Stomach (tissue), 4 donors: ENCODE measurements at regions not wholly inside any gene's neighbourhood (a gene's known extent, or its start where the extent isn't known, plus 50 kb on each side); places are given as distances from the start of the nearest gene placed in this dataset.

Experiments used
- POLR2A ChIP-seq, 4 donors: fragments of 450-650 bp; IDR thresholded peaks; one replicate each; pipeline ENCODE4 v1.6.1; 2016; ENCODE audit warnings: antibody characterized with exemption in 4 of 4, control low read depth in 2 of 4, mild to moderate bottlenecking in 1 of 4, moderate library complexity in 1 of 4
- POLR2AphosphoS5 ChIP-seq, 3 donors: sonication (generic); formaldehyde crosslinking; IDR thresholded peaks; one replicate each; pipeline ENCODE4 v1.6.1; 2016; ENCODE audit warnings: antibody characterized with exemption in 3 of 3
- TF ChIP-seq, protein P1 (sequence below), 7 experiments: fragments of 450-650 bp in 4 of 7; fragments of 200-600 bp in 3 of 7; sonication (generic) in 3 of 7; IDR thresholded peaks; one replicate each; pipeline ENCODE4 v1.5.1; 2016 to 2019; ENCODE audit warnings: antibody characterized with exemption in 7 of 7, control low read depth in 2 of 7, mild to moderate bottlenecking in 1 of 7

DNA sequence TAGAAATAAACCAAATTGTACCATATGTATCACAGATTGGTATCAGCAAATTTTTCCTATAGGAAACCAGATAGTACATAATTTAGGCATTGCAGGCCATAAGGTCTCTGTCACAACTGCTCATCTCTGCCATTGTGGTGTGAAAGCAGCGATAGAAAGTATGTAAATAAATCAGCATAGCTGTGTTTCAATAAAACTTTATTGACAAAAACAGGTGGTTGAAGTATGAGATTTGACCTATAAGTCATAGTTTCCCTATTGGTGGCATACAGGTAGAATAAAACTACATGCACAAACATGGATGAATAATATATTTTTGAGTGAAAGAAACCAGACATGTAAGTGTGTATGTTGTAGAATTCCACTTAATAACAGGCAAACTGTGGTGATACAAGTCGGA lies 1454.9 kb downstream of the REEP3 start:
- TF ChIP-seq POLR2AphosphoS5 (IDR thresholded peaks at IDR 0.05) (no peak), POLR2A (IDR thresholded peaks at IDR 0.05) (no peak)
- TF ChIP-seq, protein P1, sequence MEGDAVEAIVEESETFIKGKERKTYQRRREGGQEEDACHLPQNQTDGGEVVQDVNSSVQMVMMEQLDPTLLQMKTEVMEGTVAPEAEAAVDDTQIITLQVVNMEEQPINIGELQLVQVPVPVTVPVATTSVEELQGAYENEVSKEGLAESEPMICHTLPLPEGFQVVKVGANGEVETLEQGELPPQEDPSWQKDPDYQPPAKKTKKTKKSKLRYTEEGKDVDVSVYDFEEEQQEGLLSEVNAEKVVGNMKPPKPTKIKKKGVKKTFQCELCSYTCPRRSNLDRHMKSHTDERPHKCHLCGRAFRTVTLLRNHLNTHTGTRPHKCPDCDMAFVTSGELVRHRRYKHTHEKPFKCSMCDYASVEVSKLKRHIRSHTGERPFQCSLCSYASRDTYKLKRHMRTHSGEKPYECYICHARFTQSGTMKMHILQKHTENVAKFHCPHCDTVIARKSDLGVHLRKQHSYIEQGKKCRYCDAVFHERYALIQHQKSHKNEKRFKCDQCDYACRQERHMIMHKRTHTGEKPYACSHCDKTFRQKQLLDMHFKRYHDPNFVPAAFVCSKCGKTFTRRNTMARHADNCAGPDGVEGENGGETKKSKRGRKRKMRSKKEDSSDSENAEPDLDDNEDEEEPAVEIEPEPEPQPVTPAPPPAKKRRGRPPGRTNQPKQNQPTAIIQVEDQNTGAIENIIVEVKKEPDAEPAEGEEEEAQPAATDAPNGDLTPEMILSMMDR (IDR thresholded peaks at IDR 0.05): no peak
